Gastrocnemius medialis (tissue), 4 donors: ENCODE measurements at regions not wholly inside any gene's neighbourhood (a gene's known extent, or its start where the extent isn't known, plus 50 kb on each side); places are given as distances from the start of the nearest gene placed in this dataset.

Source experiments
- ATAC-seq, 2 donors: fragments of 150-250 bp; one replicate each; pipeline ENCODE4 v1.9.1; 2016
- DNase-seq, 2 donors: peaks; one replicate each; pipeline ENCODE4 v3.0.0-alpha.2; 2019
- H3K27ac ChIP-seq, 4 donors: fragments of 200-600 bp; sonication (generic); 1 replicate in 1 of 4; 2 replicates in 3 of 4; pipeline ENCODE4 v1.5.1; 2016 to 2018; ENCODE audit warnings: mild to moderate bottlenecking in 2 of 4, moderate library complexity in 1 of 4
- H3K27me3 ChIP-seq, 3 donors: fragments of 200-600 bp; sonication (generic) in 2 of 3; 1 replicate in 1 of 3; 2 replicates in 2 of 3; pipeline versions ENCODE4 v1.5.1 to v1.6.0; 2016 to 2019; ENCODE audit warnings: mild to moderate bottlenecking in 1 of 3, moderate library complexity in 1 of 3
- H3K36me3 ChIP-seq, 2 donors: fragments of 200-600 bp; sonication (generic) in 1 of 2; one replicate each; pipeline ENCODE4 v1.5.1; 2017 to 2018
- H3K4me1 ChIP-seq, 2 donors: fragments of 200-600 bp; sonication (generic) in 1 of 2; one replicate each; pipeline ENCODE4 v1.5.1; 2016 to 2017; ENCODE audit warnings: mild to moderate bottlenecking in 2 of 2
- H3K4me3 ChIP-seq, 4 donors: fragments of 200-600 bp; sonication (generic) in 3 of 4; 1 replicate in 1 of 4; 2 replicates in 3 of 4; pipeline ENCODE4 v1.5.1; 2016 to 2019; ENCODE audit warnings: mild to moderate bottlenecking in 2 of 4
- H3K9me3 ChIP-seq, 3 donors: fragments of 200-600 bp; sonication (generic) in 2 of 3; 1 replicate in 1 of 3; 2 replicates in 2 of 3; pipeline ENCODE4 v1.5.1; 2016 to 2019
- POLR2A ChIP-seq, 2 donors: fragments of 450-650 bp; IDR thresholded peaks; one replicate each; pipeline ENCODE4 v1.6.1; 2017; ENCODE audit warnings: antibody characterized with exemption in 2 of 2, mild to moderate bottlenecking in 2 of 2, moderate library complexity in 2 of 2
- in situ Hi-C, 4 donors: fragments of 200-750 bp; cut with MboI; loops; one replicate each; pipeline versions ENCODE4 v1.15.0 to v1.8.0; 2017; ENCODE audit warnings: low sequenced_read_pairs in 4 of 4
- intact Hi-C: fragments of 100-400 bp; cut with DNase I; formaldehyde crosslinking; loops from one replicate; pipeline ENCODE4 v1.15.1; 2023; ENCODE audit warnings: low total_unique reads
- TF ChIP-seq, protein P1 (sequence below), 5 experiments: fragments of 450-650 bp in 3 of 5; fragments of 200-600 bp in 2 of 5; sonication (generic) in 2 of 5; IDR thresholded peaks in 4 of 5; conservative IDR thresholded peaks in 1 of 5; 1 replicate in 4 of 5; 2 replicates in 1 of 5; pipeline ENCODE4 v1.5.1; 2016 to 2019; ENCODE audit warnings: antibody characterized with exemption in 5 of 5, mild to moderate bottlenecking in 3 of 5, moderate library complexity in 3 of 5

DNA sequence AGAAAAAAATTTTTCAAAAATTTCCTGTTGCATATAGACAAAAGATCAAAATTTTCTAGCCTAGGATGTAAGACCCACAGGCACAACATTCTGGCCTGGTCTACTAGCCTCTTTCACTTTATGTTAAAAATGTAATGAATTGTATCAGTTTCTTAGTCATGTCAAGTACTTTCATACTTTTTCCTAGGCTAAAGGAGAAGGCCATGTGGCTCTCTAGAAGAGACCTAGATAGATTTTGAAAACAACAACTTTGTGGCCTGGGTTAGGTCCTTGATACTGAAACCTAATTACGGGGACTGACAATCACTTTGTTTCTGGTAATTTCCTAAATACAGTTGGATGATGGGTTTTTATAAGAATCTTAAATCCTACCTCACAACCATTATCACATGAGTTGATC is 74.8 kb upstream of the FSIP2 start:
- DNase-seq (no peak), ATAC-seq (no peak)
- Histone ChIP-seq H3K4me1 (no peaks in the 10 kb centered on the region), H3K9me3 (no peaks in the 10 kb centered on the region), H3K36me3 (no peaks in the 10 kb centered on the region), H3K27ac (no peak overlapping the region), H3K4me3 (no peak overlapping the region), H3K27me3 (no peaks in the 10 kb centered on the region)
- no peak for TF ChIP-seq POLR2A (IDR thresholded peaks at IDR 0.05)
- TF ChIP-seq, protein P1, sequence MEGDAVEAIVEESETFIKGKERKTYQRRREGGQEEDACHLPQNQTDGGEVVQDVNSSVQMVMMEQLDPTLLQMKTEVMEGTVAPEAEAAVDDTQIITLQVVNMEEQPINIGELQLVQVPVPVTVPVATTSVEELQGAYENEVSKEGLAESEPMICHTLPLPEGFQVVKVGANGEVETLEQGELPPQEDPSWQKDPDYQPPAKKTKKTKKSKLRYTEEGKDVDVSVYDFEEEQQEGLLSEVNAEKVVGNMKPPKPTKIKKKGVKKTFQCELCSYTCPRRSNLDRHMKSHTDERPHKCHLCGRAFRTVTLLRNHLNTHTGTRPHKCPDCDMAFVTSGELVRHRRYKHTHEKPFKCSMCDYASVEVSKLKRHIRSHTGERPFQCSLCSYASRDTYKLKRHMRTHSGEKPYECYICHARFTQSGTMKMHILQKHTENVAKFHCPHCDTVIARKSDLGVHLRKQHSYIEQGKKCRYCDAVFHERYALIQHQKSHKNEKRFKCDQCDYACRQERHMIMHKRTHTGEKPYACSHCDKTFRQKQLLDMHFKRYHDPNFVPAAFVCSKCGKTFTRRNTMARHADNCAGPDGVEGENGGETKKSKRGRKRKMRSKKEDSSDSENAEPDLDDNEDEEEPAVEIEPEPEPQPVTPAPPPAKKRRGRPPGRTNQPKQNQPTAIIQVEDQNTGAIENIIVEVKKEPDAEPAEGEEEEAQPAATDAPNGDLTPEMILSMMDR (IDR thresholded peaks at IDR 0.05 in 4 of 5, conservative IDR thresholded peaks at IDR 0.05 in 1 of 5): no peak
- in situ Hi-C loops (no loop called here), intact Hi-C loops (no loop called here)

DNA sequence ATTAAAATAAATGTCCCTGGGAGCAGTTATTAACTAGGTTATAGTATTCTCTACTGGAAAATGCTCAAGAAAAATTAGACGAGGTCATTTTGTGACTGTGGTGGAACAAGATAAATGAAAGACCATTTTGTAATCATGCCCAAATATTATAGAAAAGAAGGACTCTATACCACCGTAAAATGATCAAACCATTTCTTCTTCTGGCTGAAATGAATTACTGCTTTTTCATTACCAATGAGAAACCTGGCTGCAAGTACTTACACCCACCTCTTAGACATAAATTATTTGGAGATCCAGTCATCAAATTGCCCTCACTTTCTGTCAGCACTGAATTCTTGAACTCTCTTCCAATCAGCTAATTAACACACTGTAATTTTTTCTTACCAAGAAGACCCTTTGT is 74.2 kb upstream of the FSIP2 start:
- in situ Hi-C loops: no loop called here

DNA sequence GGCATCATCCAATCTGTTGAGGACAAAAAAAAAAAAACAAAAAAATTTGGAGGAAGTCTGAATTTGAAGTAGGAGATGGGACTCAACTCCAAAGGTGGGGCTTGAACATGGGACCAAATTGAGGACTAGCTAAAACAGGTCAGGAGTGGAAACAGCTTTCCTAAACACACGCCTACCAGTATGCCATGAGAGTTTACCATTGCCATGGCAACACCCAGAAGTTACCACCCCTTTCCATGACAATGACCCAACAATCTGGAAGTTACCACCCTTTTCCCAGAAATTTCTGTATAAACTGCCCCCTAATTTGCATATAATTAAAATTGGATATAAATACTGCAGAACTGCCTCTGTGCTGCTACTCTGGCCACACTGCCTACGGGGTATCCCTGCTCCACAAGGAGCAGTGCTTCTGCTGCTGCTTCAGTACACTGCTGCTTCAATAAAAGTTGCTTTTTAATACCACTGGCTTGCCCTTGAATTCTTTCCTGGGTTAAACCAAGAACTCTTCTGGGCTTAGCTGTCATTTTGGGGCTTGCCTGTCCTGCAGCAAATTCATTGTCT is 73.3 kb upstream of the FSIP2 start:
- no peaks in the 10 kb centered on the region for H3K9me3 ChIP-seq
- no peak overlapping the region for H3K4me3 ChIP-seq
- H3K4me1 ChIP-seq: no peaks in the 10 kb centered on the region
- no peak for TF ChIP-seq POLR2A (IDR thresholded peaks at IDR 0.05)
- TF ChIP-seq, protein P1 (IDR thresholded peaks at IDR 0.05 in 4 of 5, conservative IDR thresholded peaks at IDR 0.05 in 1 of 5): no peak
- intact Hi-C loops (no loop called here), in situ Hi-C loops (no loop called here)
- ATAC-seq: no peak
- H3K36me3 ChIP-seq: no peaks in the 10 kb centered on the region
- DNase-seq: no peak
- no peaks in the 10 kb centered on the region for H3K27me3 ChIP-seq
- no peak overlapping the region for H3K27ac ChIP-seq

More for the DNA sequence above, 74.2 kb upstream of the FSIP2 start:
- no peak overlapping the region for H3K4me3 ChIP-seq
- H3K27ac ChIP-seq: no peak overlapping the region
- TF ChIP-seq, protein P1 (IDR thresholded peaks at IDR 0.05 in 4 of 5, conservative IDR thresholded peaks at IDR 0.05 in 1 of 5): no peak
- TF ChIP-seq POLR2A (IDR thresholded peaks at IDR 0.05): no peak
- intact Hi-C loops: no loop called here
- no peak for DNase-seq
- H3K36me3 ChIP-seq: no peaks in the 10 kb centered on the region
- no peak for ATAC-seq
- H3K27me3 ChIP-seq: no peaks in the 10 kb centered on the region
- H3K9me3 ChIP-seq: no peaks in the 10 kb centered on the region
- no peaks in the 10 kb centered on the region for H3K4me1 ChIP-seq

DNA sequence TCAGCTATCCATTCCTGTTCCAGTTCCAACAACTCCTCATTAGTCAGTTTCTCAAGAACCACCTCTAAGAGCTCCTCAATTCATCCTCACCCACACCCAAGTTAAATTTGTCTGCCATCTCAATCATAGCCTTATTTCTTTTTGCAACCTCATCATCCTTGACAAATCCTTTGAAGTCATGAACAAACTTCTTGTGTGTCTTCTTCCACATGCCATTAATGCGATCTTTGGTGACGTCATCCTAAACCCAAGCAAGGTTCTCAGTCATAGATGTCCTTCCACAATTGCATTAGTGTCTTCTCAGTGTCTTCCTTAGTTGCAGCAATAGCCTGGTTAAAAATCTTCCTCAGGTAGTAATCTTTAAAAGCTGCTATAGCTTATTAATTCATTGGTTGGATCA is 71.2 kb upstream of the FSIP2 start:
- no peak overlapping the region for H3K4me3 ChIP-seq
- H3K4me1 ChIP-seq: no peaks in the 10 kb centered on the region
- in situ Hi-C loops: no loop called here
- no peaks in the 10 kb centered on the region for H3K27me3 ChIP-seq
- H3K27ac ChIP-seq: no peak overlapping the region
- intact Hi-C loops: no loop called here
- no peak for DNase-seq
- H3K36me3 ChIP-seq: no peaks in the 10 kb centered on the region
- ATAC-seq: no peak
- no peaks in the 10 kb centered on the region for H3K9me3 ChIP-seq
- TF ChIP-seq, protein P1 (IDR thresholded peaks at IDR 0.05 in 4 of 5, conservative IDR thresholded peaks at IDR 0.05 in 1 of 5): no peak
- TF ChIP-seq POLR2A (IDR thresholded peaks at IDR 0.05): no peak

DNA sequence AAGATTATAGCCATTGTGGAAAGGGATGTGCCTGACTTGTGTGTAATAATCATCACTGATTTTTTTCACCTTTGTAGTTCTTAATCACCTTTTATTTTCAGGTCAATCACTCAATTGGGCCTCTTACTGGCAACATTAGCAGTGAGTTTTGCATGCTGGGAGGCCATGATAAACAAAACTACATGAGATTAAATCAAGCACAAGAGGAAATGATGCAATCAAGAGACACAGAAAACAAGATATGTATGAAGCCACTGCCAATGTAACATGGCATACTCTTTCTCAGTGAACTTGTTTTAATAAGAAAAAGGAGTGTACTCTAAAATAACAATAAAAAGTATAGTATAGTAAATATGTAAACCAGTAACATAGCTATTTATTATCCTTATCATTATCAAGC is 69.9 kb upstream of the FSIP2 start:
- no peaks in the 10 kb centered on the region for H3K4me1 ChIP-seq
- in situ Hi-C loops (no loop called here), intact Hi-C loops (no loop called here)
- H3K36me3 ChIP-seq: no peaks in the 10 kb centered on the region
- H3K27me3 ChIP-seq: no peaks in the 10 kb centered on the region
- ATAC-seq: no peak
- H3K4me3 ChIP-seq: no peak overlapping the region
- H3K27ac ChIP-seq: no peak overlapping the region
- no peaks in the 10 kb centered on the region for H3K9me3 ChIP-seq
- DNase-seq: no peak
- TF ChIP-seq, protein P1 (IDR thresholded peaks at IDR 0.05 in 4 of 5, conservative IDR thresholded peaks at IDR 0.05 in 1 of 5): no peak
- no peak for TF ChIP-seq POLR2A (IDR thresholded peaks at IDR 0.05)
